ENCODE measurements at regions not wholly inside any gene's neighbourhood (a gene's known extent, or its start where the extent isn't known, plus 50 kb on each side); places are given as distances from the start of the nearest gene placed in this dataset.

GRCh38 chr12:92520511-92520910 lies 182.3 kb upstream of the PLEKHG7 start:
- no peak for TF ChIP-seq EZH2 (IDR thresholded peaks at IDR 0.05; ENCODE audit: low read depth, unreplicated experiment)
- no peak for TF ChIP-seq CTCF (conservative IDR thresholded peaks at IDR 0.05; ENCODE audit: low read depth in 2 of 2)
- TF ChIP-seq POLR2AphosphoS5 (IDR thresholded peaks at IDR 0.05; ENCODE audit: low read depth) = no peak
- no peak for TF ChIP-seq REST (IDR thresholded peaks at IDR 0.05; ENCODE audit: unreplicated experiment)
- no peak for TF ChIP-seq ZNF331 (CRISPR knock-in tag; IDR thresholded peaks at IDR 0.05; ENCODE audit: low read depth)
- TF ChIP-seq CREB1 (CRISPR knock-in tag; IDR thresholded peaks at IDR 0.05; ENCODE audit: low read depth) = no peak
- TF ChIP-seq EZH2phosphoT487 (IDR thresholded peaks at IDR 0.05; ENCODE audit: unreplicated experiment) = no peak
- no peak for TF ChIP-seq JUNB (IDR thresholded peaks at IDR 0.05; ENCODE audit: unreplicated experiment)
- no peak for TF ChIP-seq NANOG (IDR thresholded peaks at IDR 0.05; ENCODE audit: borderline replicate concordance)
- no peak for TF ChIP-seq ETS1 (IDR thresholded peaks at IDR 0.05)
- TF ChIP-seq ZNF114 (CRISPR knock-in tag; IDR thresholded peaks at IDR 0.05) = no peak
- TF ChIP-seq ZNF462 (CRISPR knock-in tag; IDR thresholded peaks at IDR 0.05) = no peak

Measured in GM23338 (cell line).